ENCODE measurements at regions not wholly inside any gene's neighbourhood (a gene's known extent, or its start where the extent isn't known, plus 50 kb on each side); places are given as distances from the start of the nearest gene placed in this dataset.
"Not testable (repeated sequence)": the region's sequence is repeated elsewhere in the genome, so short reads cannot be mapped to it uniquely, and the experiment has no call there.

GRCh38 chr17:71102777-71103176 is 933.4 kb downstream of the KCNJ2 start:
- Histone ChIP-seq H3K4me3 (no peak overlapping the region), H3K27ac (no peak overlapping the region), H3K4me1 (no peaks in the 10 kb centered on the region), H3K4me2 (no peak overlapping the region), H3K9me3 (no peaks in the 10 kb centered on the region)
- TF ChIP-seq MYC (IDR thresholded peaks at IDR 0.05; ENCODE audit: borderline replicate concordance, low read length) (no peak), EHMT2 (IDR thresholded peaks at IDR 0.05; ENCODE audit: low read depth) (no peak), FOXS1 (CRISPR knock-in tag; IDR thresholded peaks at IDR 0.05) (no peak), NR3C1 (IDR thresholded peaks at IDR 0.05) (no peak), RNF2 (IDR thresholded peaks at IDR 0.05; ENCODE audit: borderline replicate concordance, low read depth) (no peak), CTCF (IDR thresholded peaks at IDR 0.05) (no peak)
- DNase-seq (ENCODE audit: low read depth in 1 of 2, low spot score in 1 of 2): no peak
- no peak for FAIRE-seq
- ATAC-seq: no peak
- POLR2A ChIA-PET: no interaction called here
- CTCF ChIA-PET: no interaction called here

- no peak for ATAC-seq
- Histone ChIP-seq H3K4me1 (no peaks in the 10 kb centered on the region), H3K27ac (no peak overlapping the region), H3K9me3 (no peaks in the 10 kb centered on the region), H3K4me3 (no peak overlapping the region), H3K4me2 (no peak overlapping the region)
- TF ChIP-seq SREBF2 (IDR thresholded peaks at IDR 0.05): no peak
- no peak for TF ChIP-seq KDM1A (IDR thresholded peaks at IDR 0.05; ENCODE audit: low read depth)
- TF ChIP-seq MYC (IDR thresholded peaks at IDR 0.05; ENCODE audit: borderline replicate concordance, low read length): no peak
- no peak for TF ChIP-seq RAD21 (conservative IDR thresholded peaks at IDR 0.05 in 1 of 2, IDR thresholded peaks at IDR 0.05 in 1 of 2)
- no peak for TF ChIP-seq CHD4 (IDR thresholded peaks at IDR 0.05; ENCODE audit: borderline replicate concordance)
- no peak for TF ChIP-seq USF2 (IDR thresholded peaks at IDR 0.05)
- TF ChIP-seq, protein P1, sequence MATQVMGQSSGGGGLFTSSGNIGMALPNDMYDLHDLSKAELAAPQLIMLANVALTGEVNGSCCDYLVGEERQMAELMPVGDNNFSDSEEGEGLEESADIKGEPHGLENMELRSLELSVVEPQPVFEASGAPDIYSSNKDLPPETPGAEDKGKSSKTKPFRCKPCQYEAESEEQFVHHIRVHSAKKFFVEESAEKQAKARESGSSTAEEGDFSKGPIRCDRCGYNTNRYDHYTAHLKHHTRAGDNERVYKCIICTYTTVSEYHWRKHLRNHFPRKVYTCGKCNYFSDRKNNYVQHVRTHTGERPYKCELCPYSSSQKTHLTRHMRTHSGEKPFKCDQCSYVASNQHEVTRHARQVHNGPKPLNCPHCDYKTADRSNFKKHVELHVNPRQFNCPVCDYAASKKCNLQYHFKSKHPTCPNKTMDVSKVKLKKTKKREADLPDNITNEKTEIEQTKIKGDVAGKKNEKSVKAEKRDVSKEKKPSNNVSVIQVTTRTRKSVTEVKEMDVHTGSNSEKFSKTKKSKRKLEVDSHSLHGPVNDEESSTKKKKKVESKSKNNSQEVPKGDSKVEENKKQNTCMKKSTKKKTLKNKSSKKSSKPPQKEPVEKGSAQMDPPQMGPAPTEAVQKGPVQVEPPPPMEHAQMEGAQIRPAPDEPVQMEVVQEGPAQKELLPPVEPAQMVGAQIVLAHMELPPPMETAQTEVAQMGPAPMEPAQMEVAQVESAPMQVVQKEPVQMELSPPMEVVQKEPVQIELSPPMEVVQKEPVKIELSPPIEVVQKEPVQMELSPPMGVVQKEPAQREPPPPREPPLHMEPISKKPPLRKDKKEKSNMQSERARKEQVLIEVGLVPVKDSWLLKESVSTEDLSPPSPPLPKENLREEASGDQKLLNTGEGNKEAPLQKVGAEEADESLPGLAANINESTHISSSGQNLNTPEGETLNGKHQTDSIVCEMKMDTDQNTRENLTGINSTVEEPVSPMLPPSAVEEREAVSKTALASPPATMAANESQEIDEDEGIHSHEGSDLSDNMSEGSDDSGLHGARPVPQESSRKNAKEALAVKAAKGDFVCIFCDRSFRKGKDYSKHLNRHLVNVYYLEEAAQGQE (IDR thresholded peaks at IDR 0.05): no peak
- TF ChIP-seq NPAS2 (CRISPR knock-in tag; IDR thresholded peaks at IDR 0.05; ENCODE audit: borderline replicate concordance): no peak
- no peak for TF ChIP-seq CEBPB (IDR thresholded peaks at IDR 0.05)
- TF ChIP-seq POLR2AphosphoS2 (conservative IDR thresholded peaks at IDR 0.05; ENCODE audit: low read length): no peak
- no peak for TF ChIP-seq ZSCAN20 (CRISPR knock-in tag; IDR thresholded peaks at IDR 0.05)
- TF ChIP-seq HOXA7 (CRISPR knock-in tag; IDR thresholded peaks at IDR 0.05): no peak
- TF ChIP-seq SMC3 (IDR thresholded peaks at IDR 0.05): no peak
- TF ChIP-seq POLR2A (IDR thresholded peaks at IDR 0.05; ENCODE audit: low read length): no peak
- no peak for TF ChIP-seq MAX (IDR thresholded peaks at IDR 0.05)
- CTCF ChIA-PET: interaction anchor here (1.1 to 1.8 kb wide), 2 partner anchors 9 to 20 kb away, joined by 3 to 7 read pairs; no protein-coding TSS in a partner anchor
- DNase-seq (ENCODE audit: low read depth in 1 of 2, low spot score in 1 of 2): no peak
- FAIRE-seq: no peak
- POLR2A ChIA-PET: no interaction called here
Observed at GRCh38 chr17:71104225-71104624, 934.9 kb downstream of the KCNJ2 start.

- ATAC-seq; DNase-seq (ENCODE audit: low read depth in 1 of 2, low spot score in 1 of 2); H3K27ac ChIP-seq; H3K4me1 ChIP-seq; POLR2A ChIA-PET; FAIRE-seq; H3K4me2 ChIP-seq; H3K4me3 ChIP-seq; H3K9me3 ChIP-seq: not testable (repeated sequence)
- CTCF ChIA-PET: interaction anchor here (0.7 to 0.9 kb wide), 2 partner anchors 339 to 1761 kb away, joined by 3 read pairs; no protein-coding TSS in a partner anchor
Observed at GRCh38 chr17:71106056-71106455, 936.7 kb downstream of the KCNJ2 start.
